HUES48 (cell line): ENCODE measurements at regions not wholly inside any gene's neighbourhood (a gene's known extent, or its start where the extent isn't known, plus 50 kb on each side); places are given as distances from the start of the nearest gene placed in this dataset.
"Not testable (repeated sequence)": the region's sequence is repeated elsewhere in the genome, so short reads cannot be mapped to it uniquely, and the experiment has no call there.

Experiments
- H3K27ac ChIP-seq: one replicate; pipeline ENCODE4 v1.7.0; 2013; ENCODE audit warnings: low read depth, low read length, inconsistent platforms
- H3K27me3 ChIP-seq: 2 replicates; pipeline ENCODE4 v1.6.1; 2013; ENCODE audit warnings: mild to moderate bottlenecking, low read length; ENCODE audit not compliant: control insufficient read depth, insufficient read depth
- H3K36me3 ChIP-seq: 2 replicates; pipeline ENCODE4 v1.6.1; 2013; ENCODE audit warnings: low read length; ENCODE audit not compliant: control insufficient read depth, insufficient read depth
- H3K4me1 ChIP-seq: 2 replicates; pipeline ENCODE4 v1.6.1; 2013; ENCODE audit warnings: mild to moderate bottlenecking, low read length; ENCODE audit not compliant: control insufficient read depth, insufficient read depth
- H3K4me3 ChIP-seq: 2 replicates; pipeline ENCODE4 v1.5.1; 2013; ENCODE audit warnings: mild to moderate bottlenecking, low read depth, low read length
- H3K9ac ChIP-seq: 2 replicates; pipeline ENCODE4 v1.6.1; 2013; ENCODE audit warnings: mild to moderate bottlenecking, low read depth, low read length, moderate library complexity
- H3K9me3 ChIP-seq: 2 replicates; pipeline ENCODE4 v1.6.1; 2013; ENCODE audit warnings: low read length; ENCODE audit not compliant: control insufficient read depth, insufficient read depth

DNA sequence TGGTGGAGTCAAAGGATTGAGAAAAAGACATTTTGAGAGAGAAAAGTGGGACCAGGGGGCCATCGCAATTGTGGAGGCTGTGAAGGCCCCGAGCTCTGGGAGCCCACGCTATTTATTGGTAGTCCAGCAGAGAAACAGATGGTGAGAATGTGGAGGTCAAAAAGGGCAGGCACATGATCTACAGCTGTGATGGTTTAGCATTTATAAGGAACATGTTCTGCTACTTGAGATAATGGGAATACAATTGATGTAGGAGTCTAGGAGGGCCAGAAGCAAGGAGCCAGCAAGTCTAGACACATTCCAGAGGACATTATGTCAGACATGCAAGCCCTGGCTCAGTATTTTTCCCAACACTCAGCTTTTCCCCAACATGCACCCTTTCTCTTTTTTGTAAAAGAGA is 283.4 kb upstream of the MTPN start:
- H3K27ac ChIP-seq, H3K27me3 ChIP-seq, H3K4me1 ChIP-seq, H3K36me3 ChIP-seq, H3K9ac ChIP-seq, H3K4me3 ChIP-seq: not testable (repeated sequence)
- peaks cover 38% of the 10 kb centered on the region for H3K9me3 ChIP-seq

DNA sequence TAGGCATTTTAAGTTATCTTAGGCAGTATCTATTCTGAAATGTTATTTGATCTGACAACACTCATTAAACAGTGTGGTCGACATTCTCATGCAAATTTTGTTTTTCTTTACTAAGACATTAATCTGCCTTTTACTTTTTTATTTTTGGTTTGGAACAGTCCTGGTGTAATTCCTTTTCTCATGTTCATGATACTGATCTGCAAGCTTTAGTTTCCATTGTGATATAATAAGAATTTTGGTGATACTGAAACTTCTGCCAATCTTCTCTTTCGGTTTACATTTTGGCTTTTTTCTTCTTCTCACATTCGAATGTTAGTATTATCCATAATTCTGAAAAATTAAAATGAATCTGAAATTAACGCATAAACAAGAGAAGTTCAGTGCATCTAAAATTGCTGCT is 281.9 kb upstream of the MTPN start:
- Histone ChIP-seq H3K4me3 (no peak overlapping the region), H3K9me3 (peaks cover 24% of the 10 kb centered on the region), H3K27ac (no peak overlapping the region), H3K27me3 (no peaks in the 10 kb centered on the region), H3K9ac (no peak overlapping the region), H3K36me3 (no peaks in the 10 kb centered on the region), H3K4me1 (no peaks in the 10 kb centered on the region)

GRCh38 chr7:136256491-136256890 is 279.3 kb upstream of the MTPN start:
- Histone ChIP-seq H3K4me3 (no peak overlapping the region), H3K9me3 (peaks cover 18% of the 10 kb centered on the region), H3K27ac (no peak overlapping the region), H3K36me3 (no peaks in the 10 kb centered on the region), H3K9ac (no peak overlapping the region), H3K27me3 (no peaks in the 10 kb centered on the region), H3K4me1 (no peaks in the 10 kb centered on the region)

DNA sequence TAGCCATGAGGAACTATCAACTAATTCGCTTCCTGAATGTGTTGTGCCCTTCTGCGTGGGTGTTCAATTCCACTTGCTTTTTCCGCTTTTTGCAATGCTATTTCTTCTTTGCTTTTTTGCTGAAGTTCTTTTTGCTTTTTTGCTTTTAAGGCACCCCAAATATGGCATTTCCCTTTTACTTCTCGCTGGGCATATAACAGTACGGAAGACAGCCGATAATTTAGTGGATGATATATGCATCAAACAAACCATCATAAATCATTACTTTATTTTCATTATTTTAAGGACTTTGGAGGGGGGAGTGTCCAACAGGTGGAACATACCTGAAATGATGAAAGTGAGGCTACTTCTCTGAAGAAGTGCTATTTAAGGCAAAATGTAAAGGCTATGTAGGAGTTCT is 277.0 kb upstream of the MTPN start:
- Histone ChIP-seq H3K27ac (no peak overlapping the region), H3K4me3 (no peak overlapping the region), H3K36me3 (no peaks in the 10 kb centered on the region), H3K4me1 (no peaks in the 10 kb centered on the region), H3K9ac (no peak overlapping the region), H3K9me3 (no peaks in the 10 kb centered on the region), H3K27me3 (no peaks in the 10 kb centered on the region)

GRCh38 chr7:136251826-136252225 is 274.7 kb upstream of the MTPN start:
- H3K4me3 ChIP-seq: no peak overlapping the region
- H3K4me1 ChIP-seq: no peaks in the 10 kb centered on the region
- no peaks in the 10 kb centered on the region for H3K27me3 ChIP-seq
- H3K9me3 ChIP-seq: no peaks in the 10 kb centered on the region
- no peak overlapping the region for H3K27ac ChIP-seq
- no peak overlapping the region for H3K9ac ChIP-seq
- no peaks in the 10 kb centered on the region for H3K36me3 ChIP-seq

DNA sequence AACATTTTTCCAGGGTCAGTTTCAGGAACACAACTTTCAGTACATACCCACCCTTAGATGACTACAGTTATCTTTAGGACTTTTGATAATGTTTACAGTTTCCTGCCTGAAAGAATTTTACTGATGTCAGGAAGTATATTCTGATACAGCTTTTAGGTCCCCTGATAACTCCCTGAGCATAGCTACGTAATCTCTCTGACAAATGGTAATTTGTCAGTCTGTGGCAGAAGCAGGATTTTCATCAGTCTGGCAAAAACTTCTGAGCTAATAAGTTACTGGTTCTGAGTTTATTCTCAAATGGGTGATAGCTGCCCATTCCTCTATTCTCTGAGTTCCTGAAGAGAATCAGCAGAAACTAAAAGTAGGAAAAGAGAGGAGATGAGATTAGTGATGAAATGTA is 270.1 kb upstream of the MTPN start:
- Histone ChIP-seq H3K27ac (no peak overlapping the region), H3K4me1 (no peaks in the 10 kb centered on the region), H3K9me3 (no peaks in the 10 kb centered on the region), H3K9ac (no peak overlapping the region), H3K27me3 (no peaks in the 10 kb centered on the region), H3K36me3 (no peaks in the 10 kb centered on the region), H3K4me3 (no peak overlapping the region)

- Histone ChIP-seq H3K4me1 (no peaks in the 10 kb centered on the region), H3K9ac (no peak overlapping the region), H3K9me3 (no peaks in the 10 kb centered on the region), H3K27me3 (no peaks in the 10 kb centered on the region), H3K27ac (no peak overlapping the region), H3K4me3 (no peak overlapping the region), H3K36me3 (no peaks in the 10 kb centered on the region)
These were observed 268.3 kb upstream of the MTPN start for GRCh38 chr7:136245327-136246004.

DNA sequence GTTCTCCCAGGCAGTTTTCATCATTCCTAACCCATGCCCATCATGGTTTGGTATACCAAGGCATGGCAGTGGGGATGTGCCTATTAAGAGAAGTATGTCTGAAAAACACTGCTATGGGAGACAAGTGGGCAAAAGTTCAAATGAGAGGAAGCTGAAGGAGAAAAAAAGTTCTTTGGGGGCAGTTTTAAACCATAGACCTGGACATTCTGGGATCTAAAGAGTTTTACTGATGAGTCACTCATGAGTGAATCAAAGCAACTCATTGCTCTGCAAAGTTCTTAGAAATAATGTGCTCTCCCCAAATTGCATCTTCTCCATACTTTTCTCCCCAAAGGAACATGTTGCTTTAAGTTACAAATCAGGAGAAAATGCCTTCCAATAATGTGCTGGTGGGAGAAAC is 256.9 kb upstream of the MTPN start:
- no peaks in the 10 kb centered on the region for H3K9me3 ChIP-seq
- no peak overlapping the region for H3K4me3 ChIP-seq
- H3K4me1 ChIP-seq: no peaks in the 10 kb centered on the region
- H3K9ac ChIP-seq: no peak overlapping the region
- H3K36me3 ChIP-seq: no peaks in the 10 kb centered on the region
- no peak overlapping the region for H3K27ac ChIP-seq
- no peaks in the 10 kb centered on the region for H3K27me3 ChIP-seq

DNA sequence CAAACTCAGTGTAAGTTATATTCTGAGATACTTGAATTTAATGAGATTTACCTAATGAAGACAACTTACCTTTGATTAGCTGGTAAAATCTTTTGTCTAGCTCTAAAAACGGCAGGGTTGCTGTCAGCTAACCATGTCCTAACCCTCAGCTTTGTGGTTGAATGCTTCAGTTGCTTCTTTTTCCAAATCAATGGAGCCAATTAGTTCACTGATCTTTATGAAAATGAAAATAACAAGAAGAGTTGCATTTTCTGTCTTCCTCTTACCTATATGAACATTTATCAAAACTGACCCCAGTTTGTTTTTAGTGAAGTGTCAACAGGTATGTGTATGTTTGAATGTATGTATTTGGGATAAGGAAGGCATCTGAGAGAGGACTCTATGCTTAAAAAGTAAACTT is 253.1 kb upstream of the MTPN start:
- H3K27ac ChIP-seq: no peak overlapping the region
- H3K4me1 ChIP-seq: no peaks in the 10 kb centered on the region
- H3K9ac ChIP-seq: no peak overlapping the region
- H3K9me3 ChIP-seq: no peaks in the 10 kb centered on the region
- no peak overlapping the region for H3K4me3 ChIP-seq
- H3K36me3 ChIP-seq: no peaks in the 10 kb centered on the region
- H3K27me3 ChIP-seq: no peaks in the 10 kb centered on the region

DNA sequence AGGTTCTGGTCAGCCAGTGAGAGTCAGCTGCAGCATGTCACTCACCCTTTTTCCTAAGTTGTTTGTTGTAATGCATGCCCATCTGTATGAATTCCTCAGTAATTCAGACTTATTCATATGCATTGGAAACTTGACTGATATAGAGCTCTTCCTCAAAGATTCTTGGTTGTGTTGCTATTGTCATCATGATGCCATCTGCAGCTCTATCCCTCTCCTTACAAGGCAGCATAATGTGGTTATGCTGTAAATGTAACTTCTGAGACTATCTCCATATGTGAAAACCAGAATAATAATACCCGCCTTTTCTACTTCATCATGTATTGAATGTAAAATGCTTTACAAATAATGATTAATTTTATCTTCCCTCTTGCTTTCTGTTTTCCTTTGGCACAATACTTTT is 252.6 kb upstream of the MTPN start:
- H3K27me3 ChIP-seq: no peaks in the 10 kb centered on the region
- no peak overlapping the region for H3K27ac ChIP-seq
- H3K9ac ChIP-seq: no peak overlapping the region
- H3K4me3 ChIP-seq: no peak overlapping the region
- H3K36me3 ChIP-seq: no peaks in the 10 kb centered on the region
- H3K9me3 ChIP-seq: no peaks in the 10 kb centered on the region
- H3K4me1 ChIP-seq: no peaks in the 10 kb centered on the region

GRCh38 chr7:136228171-136228570 is 251.0 kb upstream of the MTPN start:
- Histone ChIP-seq H3K36me3 (no peaks in the 10 kb centered on the region), H3K27ac (no peak overlapping the region), H3K9me3 (no peaks in the 10 kb centered on the region), H3K27me3 (no peaks in the 10 kb centered on the region), H3K9ac (no peak overlapping the region), H3K4me1 (no peaks in the 10 kb centered on the region), H3K4me3 (no peak overlapping the region)

DNA sequence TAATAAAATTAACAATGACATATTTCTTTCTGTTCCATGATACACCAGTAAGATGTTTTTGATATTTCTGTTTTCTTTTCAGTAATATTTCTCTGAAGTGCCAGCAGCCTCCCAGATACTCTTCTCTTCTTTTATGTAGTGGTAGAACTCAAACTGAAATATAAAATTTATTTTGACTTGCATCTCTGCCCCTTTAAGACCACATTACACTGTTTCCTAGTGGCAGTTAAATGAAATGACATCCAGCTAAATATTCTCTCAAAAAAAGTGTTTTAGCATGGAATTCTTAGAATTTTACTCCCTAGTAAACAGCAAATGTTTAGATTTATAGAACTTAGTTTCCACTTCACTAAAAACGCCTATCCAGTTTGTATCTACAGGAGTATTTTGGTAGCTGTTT is 237.2 kb upstream of the MTPN start:
- H3K27me3 ChIP-seq: no peaks in the 10 kb centered on the region
- no peak overlapping the region for H3K27ac ChIP-seq
- no peak overlapping the region for H3K9ac ChIP-seq
- H3K4me3 ChIP-seq: no peak overlapping the region
- H3K36me3 ChIP-seq: no peaks in the 10 kb centered on the region
- H3K4me1 ChIP-seq: no peaks in the 10 kb centered on the region
- H3K9me3 ChIP-seq: no peaks in the 10 kb centered on the region
